ENCODE measurements at regions not wholly inside any gene's neighbourhood (a gene's known extent, or its start where the extent isn't known, plus 50 kb on each side); places are given as distances from the start of the nearest gene placed in this dataset.
"Not testable (repeated sequence)": the region's sequence is repeated elsewhere in the genome, so short reads cannot be mapped to it uniquely, and the experiment has no call there.

DNA sequence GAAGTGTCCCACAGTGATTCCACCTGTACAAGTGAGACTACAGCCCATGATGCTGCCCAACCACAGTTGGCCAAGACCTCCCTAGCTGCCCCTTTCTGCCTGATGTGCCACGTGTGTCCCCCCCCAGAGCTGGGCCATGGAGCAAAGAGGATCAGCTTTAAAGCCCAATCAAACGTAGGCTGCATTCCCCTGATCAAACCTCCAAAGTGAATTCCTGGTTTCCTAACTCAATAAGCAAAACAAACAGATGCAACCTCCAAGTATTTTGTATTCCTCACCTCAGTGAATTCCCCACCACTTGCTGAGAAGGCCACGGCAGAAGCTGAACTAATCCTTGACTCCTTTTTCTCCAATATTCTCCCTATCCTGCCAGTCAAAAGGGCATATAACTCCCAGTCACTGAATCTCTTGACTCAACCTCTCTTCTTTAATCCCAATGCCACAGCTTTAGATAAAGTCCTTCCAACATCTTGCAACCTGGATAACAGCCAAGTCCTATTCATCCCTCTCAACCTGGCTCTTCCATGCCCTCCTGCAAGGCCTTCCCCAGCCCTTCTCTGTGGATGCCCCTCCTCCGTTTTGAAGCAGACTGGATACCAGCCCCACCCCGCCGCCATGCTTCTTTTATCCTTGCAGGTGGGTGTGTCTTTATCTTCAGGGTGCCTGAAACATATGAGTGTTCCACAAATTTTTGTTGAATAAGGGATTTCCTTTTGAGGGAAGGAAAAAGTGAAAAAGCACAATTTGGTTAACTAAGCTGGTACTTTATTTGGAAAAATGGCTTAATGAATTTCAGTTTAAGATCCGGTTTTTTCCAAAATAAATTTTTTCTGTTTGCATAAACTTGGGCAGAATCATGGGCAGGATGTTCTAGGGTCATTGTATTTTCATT is 285.2 kb upstream of the MKLN1 start:
- no peak for DNase-seq (ENCODE audit: low read depth, low spot score)

GRCh38 chr7:131045526-131045925 is 282.1 kb upstream of the MKLN1 start:
- no peak for DNase-seq (ENCODE audit: low read depth, low spot score)

GRCh38 chr7:131046246-131046645 is 281.4 kb upstream of the MKLN1 start:
- no peak for DNase-seq (ENCODE audit: low read depth, low spot score)

DNA sequence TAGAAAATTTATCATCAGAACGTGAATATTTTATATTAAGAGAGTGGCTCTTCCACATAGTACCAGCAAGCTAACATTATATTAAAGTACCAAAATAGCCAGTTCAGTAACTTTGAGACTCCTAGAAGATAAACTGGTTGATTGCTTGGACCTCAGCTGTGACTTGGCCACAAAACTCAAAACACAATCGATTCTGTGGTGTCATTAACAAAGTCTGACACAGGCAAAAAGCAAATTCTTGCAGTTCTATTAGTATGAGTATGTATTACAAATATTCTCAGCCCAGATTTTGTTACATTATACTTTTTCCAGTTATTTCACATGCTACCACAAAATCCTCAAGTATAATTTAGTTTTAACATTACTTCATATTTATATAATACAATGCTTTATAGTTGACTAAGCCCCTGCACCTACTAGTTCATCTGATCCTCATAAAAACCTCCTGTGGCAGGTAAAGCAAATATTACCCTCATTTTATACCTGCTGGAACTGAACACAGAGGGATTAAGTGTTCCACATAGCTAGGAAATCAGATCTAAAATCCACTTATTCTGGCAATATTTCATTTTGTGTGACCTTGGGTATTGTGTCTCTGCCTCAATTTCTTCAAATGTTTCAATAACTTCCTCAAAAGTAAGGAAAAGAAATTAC is 279.9 kb upstream of the MKLN1 start:
- DNase-seq (ENCODE audit: low read depth, low spot score) = no peak

DNA sequence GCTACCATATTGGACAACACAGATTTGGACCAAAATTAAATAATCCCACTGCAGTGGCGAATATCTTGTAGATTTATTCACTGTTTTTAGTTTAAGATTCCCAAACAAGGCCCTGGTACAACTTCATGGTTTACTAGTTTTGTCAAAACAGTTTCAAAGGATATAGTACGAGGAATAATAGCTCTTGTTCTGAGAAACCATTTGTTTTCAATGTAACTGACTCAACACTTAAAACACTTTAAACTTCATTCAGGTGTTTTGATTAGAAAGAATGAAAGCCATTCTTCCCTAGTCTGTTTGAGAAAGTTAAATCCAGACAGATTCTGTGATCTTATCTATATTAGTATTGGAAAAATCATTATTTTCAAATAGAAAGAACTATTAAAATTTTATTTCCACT is 276.4 kb upstream of the MKLN1 start:
- no peak for DNase-seq (ENCODE audit: low read depth, low spot score)

- DNase-seq (ENCODE audit: low read depth, low spot score) = no peak
These were observed 275.3 kb upstream of the MKLN1 start for GRCh38 chr7:131052285-131052904.

DNA sequence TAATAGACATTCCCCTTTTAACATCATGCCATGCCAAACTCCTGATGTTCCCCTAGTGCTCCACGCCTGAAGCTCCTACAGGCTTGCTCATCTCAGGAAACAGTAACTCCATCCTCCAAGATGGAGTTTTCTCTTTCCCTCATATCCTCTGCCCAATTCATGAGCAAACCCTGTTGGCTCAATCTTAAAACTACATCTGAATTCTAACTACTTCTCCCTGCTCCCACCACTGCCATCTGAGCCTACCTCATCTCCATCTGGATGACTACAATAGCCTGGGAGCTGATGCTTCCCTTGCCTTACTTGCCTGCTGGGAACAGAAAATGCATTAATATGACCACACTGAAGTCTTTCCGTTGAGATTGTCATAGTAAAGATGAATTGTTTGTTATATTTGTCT is 271.7 kb upstream of the MKLN1 start:
- DNase-seq (ENCODE audit: low read depth, low spot score) = no peak

DNA sequence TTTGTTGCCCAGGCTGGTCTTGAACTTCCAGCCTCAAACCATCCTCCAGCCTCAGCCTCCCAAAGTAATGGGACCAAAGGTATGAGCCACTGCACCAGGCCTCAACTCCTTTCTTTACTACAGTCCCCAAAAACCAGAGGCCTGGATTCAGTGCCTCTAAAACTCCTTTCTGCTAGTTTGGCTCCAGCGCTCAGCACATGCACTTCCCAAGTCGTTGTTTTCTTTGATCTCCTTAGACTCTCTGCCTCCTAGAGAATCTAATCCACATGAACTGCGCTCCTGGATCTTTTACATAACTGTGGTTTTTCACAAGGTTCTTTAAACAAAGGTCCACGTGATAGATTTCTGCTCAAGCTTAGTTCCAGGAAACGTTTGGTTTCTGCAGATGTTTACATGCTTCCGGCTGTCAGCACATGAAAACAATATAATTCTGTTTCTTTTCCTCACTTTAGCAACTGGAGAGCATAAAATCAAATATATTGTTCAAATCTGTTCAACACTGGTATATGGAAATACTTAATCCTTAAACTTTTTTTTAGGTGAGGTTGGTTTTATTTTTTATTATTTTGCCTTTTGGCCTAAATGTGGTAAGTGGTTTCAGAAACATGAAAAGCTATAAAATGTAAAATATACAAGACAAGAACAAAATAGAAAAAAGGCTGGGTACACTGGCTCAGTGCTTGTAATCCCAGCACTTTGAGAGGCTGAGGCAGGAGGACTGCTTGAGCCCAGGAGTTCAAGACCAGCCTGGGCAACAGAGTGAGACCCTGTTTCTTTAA is 270.5 kb upstream of the MKLN1 start:
- peak; percentile 90 for DNase-seq (ENCODE audit: low read depth, low spot score)

GRCh38 chr7:131057794-131058070 is 269.9 kb upstream of the MKLN1 start:
- DNase-seq (ENCODE audit: low read depth, low spot score) = no peak

- not testable (repeated sequence) for DNase-seq (ENCODE audit: low read depth, low spot score)
These were observed 269.0 kb upstream of the MKLN1 start for GRCh38 chr7:131058561-131059288.

DNA sequence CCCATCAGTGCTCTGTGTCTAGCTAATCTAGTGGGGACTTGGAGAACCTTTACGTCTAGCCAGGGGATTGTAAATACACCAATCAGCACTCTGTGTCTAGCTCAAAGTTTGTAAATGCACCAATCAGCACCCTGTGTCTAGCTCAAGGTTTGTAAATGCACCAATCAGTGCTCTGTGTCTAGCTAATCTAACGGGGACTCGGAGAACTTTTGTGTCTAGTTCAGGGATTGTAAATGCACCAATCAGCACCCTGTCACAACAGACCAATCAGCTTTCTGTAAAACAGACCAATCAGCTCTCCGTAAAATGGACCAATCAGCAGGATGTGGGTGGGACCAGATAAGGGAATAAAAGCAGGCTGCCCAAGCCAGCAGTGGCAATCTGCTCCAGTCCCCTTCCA is 268.3 kb upstream of the MKLN1 start:
- not testable (repeated sequence) for DNase-seq (ENCODE audit: low read depth, low spot score)

DNA sequence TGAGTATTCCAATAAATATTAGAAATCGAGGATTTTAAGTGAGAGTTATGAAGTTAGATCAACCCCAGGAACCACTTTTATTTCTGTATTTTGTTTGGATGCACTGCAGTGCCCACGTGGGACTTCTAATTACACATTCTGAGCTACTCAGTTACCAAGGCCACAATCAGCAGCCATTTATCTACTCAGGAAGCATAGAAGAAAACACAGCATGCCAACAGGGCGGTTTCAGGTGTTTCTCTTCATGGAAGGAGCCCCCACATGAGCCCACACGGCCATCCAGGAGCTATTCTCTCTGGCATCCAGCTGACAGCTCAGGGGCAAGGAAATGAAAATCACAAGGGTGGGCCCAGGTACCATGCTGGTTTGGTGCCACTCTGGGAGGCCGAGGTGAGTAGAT is 266.5 kb upstream of the MKLN1 start:
- no peak for DNase-seq (ENCODE audit: low read depth, low spot score)

- no peak for DNase-seq (ENCODE audit: low read depth, low spot score)
These were observed 265.9 kb upstream of the MKLN1 start for GRCh38 chr7:131061818-131062217.

- DNase-seq (ENCODE audit: low read depth, low spot score) = no peak
These were observed 261.0 kb upstream of the MKLN1 start for GRCh38 chr7:131066635-131067034.

GRCh38 chr7:131067220-131067619 is 260.5 kb upstream of the MKLN1 start:
- DNase-seq (ENCODE audit: low read depth, low spot score) = no peak

- DNase-seq (ENCODE audit: low read depth, low spot score) = no peak
These were observed 259.1 kb upstream of the MKLN1 start for GRCh38 chr7:131068604-131069021.

- no peak for DNase-seq (ENCODE audit: low read depth, low spot score)
These were observed 255.7 kb upstream of the MKLN1 start for GRCh38 chr7:131071786-131072504.

DNA sequence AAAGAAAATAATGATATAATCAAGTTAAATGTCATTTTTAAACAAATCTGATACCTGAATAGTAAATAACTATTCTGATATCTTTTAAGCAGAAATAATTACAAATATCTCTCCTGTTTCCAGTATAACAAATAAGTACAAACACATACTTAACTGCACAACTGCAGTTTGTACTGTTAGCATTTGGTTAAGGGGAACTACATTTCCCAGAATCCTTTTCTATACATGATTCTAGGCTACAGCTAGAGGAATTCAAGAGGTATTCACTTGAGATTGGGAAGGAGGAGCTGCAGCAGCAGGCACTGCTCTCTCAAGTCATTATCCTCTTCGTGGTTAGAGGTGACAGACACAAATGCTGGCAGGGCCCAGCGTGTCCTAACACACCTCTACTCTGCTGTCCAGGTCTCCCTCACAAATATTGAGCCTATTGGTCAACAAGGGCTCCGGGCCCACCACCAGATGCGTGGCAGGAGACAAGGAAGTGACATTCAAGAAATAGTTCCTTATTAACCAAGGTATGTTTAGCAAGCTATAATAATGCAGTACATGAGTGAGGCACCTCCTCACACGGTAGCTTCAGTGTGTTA is 255.1 kb upstream of the MKLN1 start:
- no peak for DNase-seq (ENCODE audit: low read depth, low spot score)

GRCh38 chr7:131074043-131074442 is 253.6 kb upstream of the MKLN1 start:
- no peak for DNase-seq (ENCODE audit: low read depth, low spot score)

DNA sequence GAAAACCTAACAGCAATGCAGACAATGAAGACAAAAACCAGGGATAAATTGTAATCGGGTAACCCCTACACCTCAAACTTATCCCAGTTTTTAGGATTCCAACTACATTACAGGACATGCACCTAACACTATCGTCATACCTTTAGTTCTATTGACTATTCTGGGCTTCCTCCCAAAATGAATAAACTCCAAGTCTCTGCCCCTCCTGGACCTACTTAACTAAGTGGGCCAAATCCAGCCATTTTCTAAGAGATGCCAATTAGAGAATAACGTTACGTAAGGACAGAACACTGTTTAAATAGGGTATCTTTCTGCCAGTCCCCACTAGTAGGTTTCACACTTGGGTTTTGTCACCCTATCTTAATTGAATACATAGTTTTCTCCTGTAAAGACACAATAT is 253.1 kb upstream of the MKLN1 start:
- no peak for DNase-seq (ENCODE audit: low read depth, low spot score)
